Psoas muscle (tissue), 7 donors: ENCODE measurements at regions not wholly inside any gene's neighbourhood (a gene's known extent, or its start where the extent isn't known, plus 50 kb on each side); places are given as distances from the start of the nearest gene placed in this dataset.

Source experiments
- ATAC-seq, 4 donors: fragments of 200-7000 bp; cut with Tn5 transposase; one replicate each; pipeline ENCODE4 v1.9.1; 2020; ENCODE audit warnings: moderate library complexity in 3 of 4, mild to moderate bottlenecking in 2 of 4
- DNase-seq, 2 donors: peaks; one replicate each; pipeline ENCODE4 v3.0.0-alpha.2; 2020
- H3K27ac ChIP-seq: fragments of 200-600 bp; one replicate; pipeline ENCODE4 v1.8.0; 2022
- H3K27me3 ChIP-seq, 3 donors: fragments of 200-600 bp in 1 of 3; one replicate each; pipeline versions ENCODE4 v1.6.1 to v1.8.0; 2013 to 2022; ENCODE audit warnings: low read length in 2 of 3, mild to moderate bottlenecking in 2 of 3, moderate library complexity in 1 of 3; ENCODE audit not compliant: insufficient read depth in 3 of 3
- H3K36me3 ChIP-seq, 2 donors: fragments of 200-600 bp in 1 of 2; one replicate each; pipeline versions ENCODE4 v1.6.1 to v1.8.0; 2013 to 2022; ENCODE audit warnings: low read depth in 1 of 2, mild to moderate bottlenecking in 1 of 2, moderate library complexity in 1 of 2; ENCODE audit not compliant: insufficient read depth in 1 of 2
- H3K4me1 ChIP-seq: fragments of 200-600 bp; one replicate; pipeline ENCODE4 v1.8.0; 2022
- H3K4me3 ChIP-seq: fragments of 200-600 bp; one replicate; pipeline ENCODE4 v1.8.0; 2022; ENCODE audit warnings: mild to moderate bottlenecking
- H3K9me3 ChIP-seq: fragments of 200-600 bp; one replicate; pipeline ENCODE4 v1.8.0; 2022
- CTCF ChIP-seq: fragments of 200-600 bp; IDR thresholded peaks from one replicate; pipeline ENCODE4 v1.8.0; 2022; ENCODE audit warnings: antibody characterized with exemption
- WGBS, 3 donors: extraction: QIAGEN DNeasy Blood & Tissue Kit; methylation state at CpG; one replicate each; pipeline versions ENCODE4 v1.1.6 to v1.1.7; 2013; 5-methylcytosine and 5-hydroxymethylcytosine counted together
- intact Hi-C, 2 donors: fragments of 100-400 bp; cut with DNase I; formaldehyde crosslinking; loops; one replicate each; pipeline versions ENCODE4 v1.11.0 to v1.14.2; 2022
- donor health status: healthy with polysubstance abuse.
- donor health status: DM: no; HTN: no; CAD: no; lungs with moderate emphysema.
- donor health status: Bipolar disorder and iron deficiency.
- donor health status: healthy.
- donor health status: DM: yes; HTN: yes; CAD: no.
- donor health status: DM: no; HTN: no; CAD: no.
- donor health status: DM: yes; HTN: yes; CAD: no.

DNA sequence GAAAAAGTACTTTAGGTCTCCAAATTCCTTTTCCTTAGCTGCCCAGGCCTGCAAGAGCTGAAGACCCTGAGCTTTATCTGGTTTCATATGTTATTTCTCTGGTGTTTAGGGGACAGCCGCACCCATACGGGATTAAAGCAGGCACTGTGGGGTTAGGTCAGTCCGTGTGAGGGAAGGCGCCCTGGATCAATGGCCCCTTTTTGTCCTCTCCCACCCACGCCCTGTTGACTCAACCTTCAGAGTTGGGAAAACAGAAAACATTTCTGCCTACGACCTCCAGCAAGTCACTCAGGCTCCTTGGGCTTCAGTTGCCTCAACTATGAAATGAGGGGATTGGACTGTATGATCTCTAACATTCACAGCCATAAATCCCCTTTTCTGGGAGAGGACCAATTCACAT is 55.2 kb upstream of the BARX2 start:
- H3K27me3 ChIP-seq = no peaks in the 10 kb centered on the region
- no peak overlapping the region for H3K27ac ChIP-seq
- no peaks in the 10 kb centered on the region for H3K4me1 ChIP-seq
- no peak overlapping the region for H3K4me3 ChIP-seq
- no peak for ATAC-seq
- no peak for DNase-seq
- no peak for TF ChIP-seq CTCF
- intact Hi-C loops = loop anchor here in 1 of 2 donors (10.0 kb wide), 1 partner anchor 86 kb away; no protein-coding TSS in a partner anchor
- no peaks in the 10 kb centered on the region for H3K36me3 ChIP-seq
- 85 to 91% (median 89%) methylated on average over 6 of the region's 6 CpGs for WGBS, 3 donors
- H3K9me3 ChIP-seq = no peaks in the 10 kb centered on the region

- intact Hi-C loops = loop anchor here in 1 of 2 donors (10.0 kb wide), 1 partner anchor 85 kb away; no protein-coding TSS in a partner anchor
- DNase-seq (no peak), ATAC-seq (no peak)
- H3K36me3 ChIP-seq = no peaks in the 10 kb centered on the region
- TF ChIP-seq CTCF = no peak
- no peaks in the 10 kb centered on the region for H3K4me1 ChIP-seq
- no peak overlapping the region for H3K4me3 ChIP-seq
- 47 to 55% (median 48%) methylated on average over 4 of the region's 4 CpGs for WGBS, 3 donors
- no peak overlapping the region for H3K27ac ChIP-seq
- no peaks in the 10 kb centered on the region for H3K9me3 ChIP-seq
- no peaks in the 10 kb centered on the region for H3K27me3 ChIP-seq
These were observed 55.9 kb upstream of the BARX2 start for GRCh38 chr11:129319751-129320150.

DNA sequence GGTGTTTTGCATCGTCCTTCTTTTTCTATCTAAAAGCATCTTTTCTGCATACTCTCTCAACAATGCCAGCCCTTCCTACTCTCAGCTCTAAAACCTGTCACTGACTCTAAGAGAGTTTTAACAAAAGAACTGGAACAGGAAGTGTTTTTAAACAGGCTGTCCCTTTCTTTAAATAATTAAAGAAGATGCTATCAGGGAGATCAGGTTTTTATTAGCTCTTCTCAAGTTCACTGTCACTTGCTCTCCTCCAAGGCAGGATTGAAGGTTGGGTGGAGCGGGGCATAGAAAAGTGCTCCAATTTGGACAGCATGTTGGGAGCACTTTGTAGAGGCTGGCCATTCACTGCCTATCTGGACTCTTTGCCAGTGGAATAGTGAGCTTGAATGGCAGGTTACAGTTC is 56.4 kb upstream of the BARX2 start:
- intact Hi-C loops = no loop called here
- 81 to 91% (median 91%) methylated on average over 2 of the region's 2 CpGs for WGBS, 3 donors
- TF ChIP-seq CTCF = no peak
- Histone ChIP-seq H3K4me3 (no peak overlapping the region), H3K27ac (no peak overlapping the region), H3K9me3 (no peaks in the 10 kb centered on the region), H3K36me3 (no peaks in the 10 kb centered on the region), H3K4me1 (no peaks in the 10 kb centered on the region), H3K27me3 (no peaks in the 10 kb centered on the region)
- DNase-seq (no peak), ATAC-seq (no peak)

GRCh38 chr11:129317571-129317970 is 58.1 kb upstream of the BARX2 start:
- H3K9me3 ChIP-seq = no peaks in the 10 kb centered on the region
- no peak overlapping the region for H3K27ac ChIP-seq
- no peaks in the 10 kb centered on the region for H3K27me3 ChIP-seq
- DNase-seq (no peak), ATAC-seq (no peak)
- H3K36me3 ChIP-seq = no peaks in the 10 kb centered on the region
- intact Hi-C loops = no loop called here
- no peaks in the 10 kb centered on the region for H3K4me1 ChIP-seq
- H3K4me3 ChIP-seq = no peak overlapping the region
- 75 to 81% (median 75%) methylated on average over 4 of the region's 4 CpGs for WGBS, 3 donors
- no peak for TF ChIP-seq CTCF

DNA sequence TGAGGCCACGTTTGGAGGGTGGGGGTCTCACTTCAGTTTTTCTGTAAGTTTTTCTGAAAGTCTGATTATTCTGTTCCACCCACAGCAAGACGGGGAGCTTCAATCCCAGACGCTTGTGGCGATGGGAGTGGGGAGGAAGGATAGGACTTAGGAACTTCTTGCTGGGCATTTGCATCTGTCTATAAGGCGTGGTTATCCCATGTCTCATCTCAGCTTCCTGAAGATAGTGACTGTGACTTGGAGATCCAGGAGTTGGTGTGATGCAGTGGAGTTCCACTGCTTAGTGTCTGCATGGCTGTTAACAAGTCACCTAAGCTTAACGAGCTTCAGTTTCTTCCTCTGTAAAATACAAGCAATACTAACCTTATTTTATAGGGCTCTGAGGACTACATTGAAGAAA is 58.9 kb upstream of the BARX2 start:
- Histone ChIP-seq H3K27me3 (no peaks in the 10 kb centered on the region), H3K36me3 (no peaks in the 10 kb centered on the region), H3K9me3 (no peaks in the 10 kb centered on the region), H3K4me3 (no peak overlapping the region), H3K27ac (no peak overlapping the region), H3K4me1 (no peaks in the 10 kb centered on the region)
- no peak for ATAC-seq
- DNase-seq = no peak
- WGBS, 3 donors = 87 to 88% (median 88%) methylated on average over 6 of the region's 6 CpGs
- intact Hi-C loops = no loop called here
- no peak for TF ChIP-seq CTCF
